ENCODE measurements at regions not wholly inside any gene's neighbourhood (a gene's known extent, or its start where the extent isn't known, plus 50 kb on each side); places are given as distances from the start of the nearest gene placed in this dataset.

- Histone ChIP-seq H3K18ac (ENCODE audit: extremely low read depth, low read length) (no peak overlapping the region), H3K4ac (replicated peaks; ENCODE audit: insufficient read length, low read depth, low read length) (no peak overlapping the region), H3K4me2 (ENCODE audit: insufficient read depth in 1 of 2, low read depth in 2 of 2, low read length in 2 of 2) (no peak overlapping the region), H3K23me2 (ENCODE audit: low read depth, low read length) (no peaks in the 10 kb centered on the region), H2BK20ac (ENCODE audit: low read length) (no peak overlapping the region), H2BK15ac (ENCODE audit: low read length) (no peak overlapping the region), H3K4me1 (replicated peaks in 1 of 4; ENCODE audit: control insufficient read depth in 3 of 4, insufficient read depth in 4 of 4, low read length in 3 of 4) (no peaks in the 10 kb centered on the region), H4K20me1 (replicated peaks in 1 of 2; ENCODE audit: control insufficient read depth in 1 of 2, insufficient read depth in 2 of 2, low read length in 2 of 2) (no peaks in the 10 kb centered on the region), H3K79me2 (ENCODE audit: control insufficient read depth in 1 of 2, insufficient read depth in 2 of 2, low read length in 2 of 2) (no peaks in the 10 kb centered on the region), H4K8ac (ENCODE audit: extremely low read depth, insufficient read depth, low read length) (no peak overlapping the region), H2BK120ac (replicated peaks; ENCODE audit: low read depth, low read length) (no peak overlapping the region), H2BK12ac (ENCODE audit: low read depth, low read length) (no peak overlapping the region), H3K9me3 (ENCODE audit: insufficient read depth in 2 of 2, low read depth in 1 of 2, low read length in 1 of 2) (no peaks in the 10 kb centered on the region), H4K5ac (ENCODE audit: insufficient read length, low read depth, low read length) (no peak overlapping the region), H2AK5ac (ENCODE audit: low read depth, low read length) (no peak overlapping the region), H3K4me3 (ENCODE audit: extremely low read depth in 1 of 4, insufficient read depth in 2 of 4, low read depth in 3 of 4, low read length in 4 of 4) (no peak overlapping the region), H3K14ac (ENCODE audit: insufficient read length) (no peak overlapping the region), H3K36me3 (ENCODE audit: control insufficient read depth in 2 of 4, insufficient read depth in 4 of 4, low read length in 3 of 4) (no peaks in the 10 kb centered on the region; a peak in 1 of 8 replicates), H3K79me1 (ENCODE audit: low read depth, low read length) (no peaks in the 10 kb centered on the region), H4K91ac (replicated peaks; ENCODE audit: insufficient read length, low read length) (no peak overlapping the region), H3K27me3 (replicated peaks in 1 of 4; ENCODE audit: control insufficient read depth in 3 of 4, extremely low read depth in 1 of 4, insufficient read depth in 3 of 4, low read length in 3 of 4) (no peaks in the 10 kb centered on the region), H3K9ac (replicated peaks in 1 of 4; ENCODE audit: extremely low read depth in 1 of 4, low read depth in 3 of 4, low read length in 3 of 4) (no peak overlapping the region), H2AFZ (ENCODE audit: low read length) (0 out of 2 replicates have a peak overlapping the region, but pooled peaks have one; percentile 20), H3K27ac (ENCODE audit: low read depth, low read length) (no peak overlapping the region), H2BK5ac (ENCODE audit: low read depth, low read length) (no peak overlapping the region), H3K56ac (replicated peaks; ENCODE audit: insufficient read length, low read depth, low read length) (no peak overlapping the region), H3K23ac (ENCODE audit: insufficient read length) (no peak overlapping the region)
- ChIA-PET POLR2A (ENCODE audit: partially characterized antibody) (no interaction called here), CTCF (ENCODE audit: partially characterized antibody) (interaction anchor here (1.0 to 1.3 kb wide), 3 partner anchors 148 to 396 kb away, joined by 3 to 4 read pairs (median 3); no protein-coding TSS in a partner anchor)
- 78% methylated on average over 1 of the region's 1 CpG; no CpG with 5 or more reads in 1 of the 2 experiments for WGBS, 2 experiments (ENCODE audit: extremely low coverage in 1 of 2, insufficient coverage in 1 of 2, insufficient read length in 1 of 2, insufficient replicate concordance in 2 of 2, low coverage in 1 of 2, low lambda C conversion rate in 2 of 2, missing lambda C conversion rate in 1 of 2)
- no peak for FAIRE-seq
- DNase-seq (ENCODE audit: low read depth in 1 of 2, low spot score in 2 of 2), result no peak
- no peak for TF ChIP-seq TEAD4 (IDR thresholded peaks at IDR 0.05; ENCODE audit: low read depth, low read length)
- no peak for TF ChIP-seq CREB1 (IDR thresholded peaks at IDR 0.05)
- no peak for TF ChIP-seq YY1 (IDR thresholded peaks at IDR 0.05; ENCODE audit: low read depth, low read length)
- no peak for TF ChIP-seq SP4 (IDR thresholded peaks at IDR 0.05; ENCODE audit: low read length)
- no peak for TF ChIP-seq RFX5 (IDR thresholded peaks at IDR 0.05; ENCODE audit: borderline replicate concordance, low read depth, low read length)
- no peak for TF ChIP-seq E2F6 (IDR thresholded peaks at IDR 0.05)
- TF ChIP-seq EZH2 (IDR thresholded peaks at IDR 0.05; ENCODE audit: low read depth, low read length, severe bottlenecking), result no peak
- no peak for TF ChIP-seq GTF2F1 (IDR thresholded peaks at IDR 0.05; ENCODE audit: borderline replicate concordance, low read depth, low read length)
- no peak for TF ChIP-seq TAF1 (IDR thresholded peaks at IDR 0.05; ENCODE audit: low read depth, low read length)
- TF ChIP-seq EP300 (IDR thresholded peaks at IDR 0.05; ENCODE audit: borderline replicate concordance in 1 of 2, low read depth in 2 of 2, low read length in 2 of 2), result no peak
- TF ChIP-seq KDM4A (IDR thresholded peaks at IDR 0.05; ENCODE audit: low read depth, low read length, severe bottlenecking), result no peak
- no peak for TF ChIP-seq CBX8 (IDR thresholded peaks at IDR 0.05; ENCODE audit: borderline replicate concordance, low read depth, low read length)
- no peak for TF ChIP-seq CTBP2 (IDR thresholded peaks at IDR 0.05; ENCODE audit: borderline replicate concordance, insufficient read depth, insufficient read length, low read length)
- no peak for TF ChIP-seq SP2 (IDR thresholded peaks at IDR 0.05; ENCODE audit: low read length)
Measured at GRCh38 chr15:79736435-79737000, 160.3 kb downstream of the MTHFS start.

All from H1 (cell line).